Esophagus muscularis mucosa (tissue), 3 donors: ENCODE measurements at regions not wholly inside any gene's neighbourhood (a gene's known extent, or its start where the extent isn't known, plus 50 kb on each side); places are given as distances from the start of the nearest gene placed in this dataset.
"Not testable (repeated sequence)": the region's sequence is repeated elsewhere in the genome, so short reads cannot be mapped to it uniquely, and the experiment has no call there.

Experiments
- POLR2AphosphoS5 ChIP-seq, 2 donors: sonication (generic); formaldehyde crosslinking; IDR thresholded peaks; one replicate each; pipeline ENCODE4 v1.6.1; 2017; ENCODE audit warnings: antibody characterized with exemption in 2 of 2
- TF ChIP-seq, protein P1 (sequence below), 3 experiments: fragments of 200-600 bp in 2 of 3; fragments of 450-650 bp in 1 of 3; sonication (generic) in 2 of 3; IDR thresholded peaks; one replicate each; pipeline ENCODE4 v1.5.1; 2017 to 2019; ENCODE audit warnings: antibody characterized with exemption in 3 of 3, mild to moderate bottlenecking in 2 of 3, moderate library complexity in 1 of 3

DNA sequence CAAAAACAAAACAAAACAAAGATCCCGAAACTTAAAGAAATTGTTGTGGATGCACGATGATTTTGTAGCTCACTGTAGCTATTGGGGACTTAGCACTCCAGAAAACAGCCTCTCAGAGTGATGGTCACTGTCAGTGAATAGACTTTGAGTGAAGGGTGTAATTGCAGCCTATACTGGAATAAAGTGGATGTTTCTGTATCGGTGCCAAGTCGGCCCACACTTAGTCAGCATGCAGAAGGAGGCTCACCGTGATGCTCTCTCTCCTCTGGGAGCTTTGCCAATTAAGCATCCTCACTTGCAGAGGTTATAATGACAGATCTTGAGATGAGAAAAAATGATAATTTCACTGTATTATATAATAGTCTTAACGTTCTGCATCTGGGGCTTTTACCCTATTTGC is 67.5 kb upstream of the SEC22B start:
- TF ChIP-seq, protein P1, sequence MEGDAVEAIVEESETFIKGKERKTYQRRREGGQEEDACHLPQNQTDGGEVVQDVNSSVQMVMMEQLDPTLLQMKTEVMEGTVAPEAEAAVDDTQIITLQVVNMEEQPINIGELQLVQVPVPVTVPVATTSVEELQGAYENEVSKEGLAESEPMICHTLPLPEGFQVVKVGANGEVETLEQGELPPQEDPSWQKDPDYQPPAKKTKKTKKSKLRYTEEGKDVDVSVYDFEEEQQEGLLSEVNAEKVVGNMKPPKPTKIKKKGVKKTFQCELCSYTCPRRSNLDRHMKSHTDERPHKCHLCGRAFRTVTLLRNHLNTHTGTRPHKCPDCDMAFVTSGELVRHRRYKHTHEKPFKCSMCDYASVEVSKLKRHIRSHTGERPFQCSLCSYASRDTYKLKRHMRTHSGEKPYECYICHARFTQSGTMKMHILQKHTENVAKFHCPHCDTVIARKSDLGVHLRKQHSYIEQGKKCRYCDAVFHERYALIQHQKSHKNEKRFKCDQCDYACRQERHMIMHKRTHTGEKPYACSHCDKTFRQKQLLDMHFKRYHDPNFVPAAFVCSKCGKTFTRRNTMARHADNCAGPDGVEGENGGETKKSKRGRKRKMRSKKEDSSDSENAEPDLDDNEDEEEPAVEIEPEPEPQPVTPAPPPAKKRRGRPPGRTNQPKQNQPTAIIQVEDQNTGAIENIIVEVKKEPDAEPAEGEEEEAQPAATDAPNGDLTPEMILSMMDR (IDR thresholded peaks at IDR 0.05): not testable (repeated sequence)
- TF ChIP-seq POLR2AphosphoS5 (IDR thresholded peaks at IDR 0.05): not testable (repeated sequence)
